Stimulated activated CD4-positive, alpha-beta T cell treated with anti-CD3 and anti-CD28 coated beads, TNF-alpha, amount 100 ng/mL, for 4 hours (primary cell): ENCODE measurements at regions not wholly inside any gene's neighbourhood (a gene's known extent, or its start where the extent isn't known, plus 50 kb on each side); places are given as distances from the start of the nearest gene placed in this dataset.
"Not testable (repeated sequence)": the region's sequence is repeated elsewhere in the genome, so short reads cannot be mapped to it uniquely, and the experiment has no call there.

Source experiments
- DNase-seq, 3 experiments: peaks; one replicate each; pipeline ENCODE4 v3.0.0-alpha.2; 2020; ENCODE audit warnings: low read depth in 3 of 3

DNA sequence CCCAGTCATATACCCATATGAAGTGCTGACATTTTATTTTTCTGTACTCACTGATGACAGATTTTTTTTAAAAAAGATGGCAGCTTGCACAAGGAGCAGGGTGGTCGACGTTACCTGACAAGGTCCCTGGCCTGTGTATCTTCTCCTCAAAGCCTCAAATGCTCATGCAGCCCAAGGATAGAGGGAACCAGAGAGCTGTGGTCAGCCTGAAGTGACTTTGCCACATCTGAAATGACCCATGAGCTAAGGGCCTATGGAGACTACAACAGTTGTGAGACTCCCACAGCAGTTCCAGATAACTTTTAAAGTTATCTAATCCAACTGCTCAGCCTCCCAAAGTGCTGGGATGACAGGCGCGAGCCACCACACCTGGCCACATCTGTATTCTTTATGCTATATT lies 131.1 kb downstream of the GLUL start:
- DNase-seq = no peak

DNA sequence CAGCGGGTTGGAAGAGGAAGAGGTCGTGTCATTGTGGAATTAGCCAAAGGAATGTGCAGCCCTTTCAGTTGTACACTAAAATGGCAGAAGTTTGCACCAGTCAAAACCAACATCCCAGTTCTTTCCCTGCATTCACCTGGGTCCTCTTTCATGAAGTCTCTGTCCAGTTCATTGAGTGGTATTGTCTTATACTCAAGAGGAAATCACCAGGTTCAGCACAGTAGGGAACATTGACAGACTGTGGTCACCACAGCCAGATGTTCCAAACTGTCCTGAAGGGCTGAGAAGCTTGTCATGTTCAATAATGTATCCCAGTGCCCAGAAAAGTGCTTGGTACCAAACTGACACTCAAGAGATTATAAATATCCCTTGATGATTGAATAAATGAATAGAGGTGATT lies 131.6 kb downstream of the GLUL start:
- no peak for DNase-seq

DNA sequence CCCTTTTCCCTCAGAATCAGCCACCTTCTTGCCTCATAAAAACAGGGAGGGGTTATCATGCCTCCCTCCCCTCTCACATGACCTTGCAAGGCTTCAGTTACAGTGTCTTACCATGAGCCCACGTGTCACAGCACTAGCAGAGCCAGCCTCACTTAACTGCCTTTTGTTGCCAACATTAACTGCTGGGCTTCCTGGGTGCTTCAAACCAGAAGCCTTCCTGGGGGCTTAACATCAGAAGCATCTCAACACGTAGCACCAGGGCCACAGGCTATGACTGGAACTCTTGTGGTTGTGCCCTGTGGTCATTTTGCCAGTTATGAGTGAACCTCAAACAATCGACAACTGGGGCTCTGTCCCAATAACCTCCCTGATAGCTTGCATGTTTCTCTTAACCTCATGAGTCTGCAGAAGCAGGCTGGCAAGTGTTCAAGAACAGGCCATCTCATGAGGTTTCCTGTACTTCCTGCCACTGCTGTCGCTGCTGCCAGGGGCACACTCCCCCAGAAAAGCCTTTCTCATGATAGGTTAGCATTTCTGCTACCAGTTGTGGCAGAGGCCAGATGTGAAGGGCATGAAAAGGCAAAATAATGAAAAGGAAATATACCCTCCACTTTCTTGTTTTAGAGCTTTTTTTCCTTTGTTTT lies 132.2 kb downstream of the GLUL start:
- DNase-seq = peak in 2 of 3 experiments; percentile 5

DNA sequence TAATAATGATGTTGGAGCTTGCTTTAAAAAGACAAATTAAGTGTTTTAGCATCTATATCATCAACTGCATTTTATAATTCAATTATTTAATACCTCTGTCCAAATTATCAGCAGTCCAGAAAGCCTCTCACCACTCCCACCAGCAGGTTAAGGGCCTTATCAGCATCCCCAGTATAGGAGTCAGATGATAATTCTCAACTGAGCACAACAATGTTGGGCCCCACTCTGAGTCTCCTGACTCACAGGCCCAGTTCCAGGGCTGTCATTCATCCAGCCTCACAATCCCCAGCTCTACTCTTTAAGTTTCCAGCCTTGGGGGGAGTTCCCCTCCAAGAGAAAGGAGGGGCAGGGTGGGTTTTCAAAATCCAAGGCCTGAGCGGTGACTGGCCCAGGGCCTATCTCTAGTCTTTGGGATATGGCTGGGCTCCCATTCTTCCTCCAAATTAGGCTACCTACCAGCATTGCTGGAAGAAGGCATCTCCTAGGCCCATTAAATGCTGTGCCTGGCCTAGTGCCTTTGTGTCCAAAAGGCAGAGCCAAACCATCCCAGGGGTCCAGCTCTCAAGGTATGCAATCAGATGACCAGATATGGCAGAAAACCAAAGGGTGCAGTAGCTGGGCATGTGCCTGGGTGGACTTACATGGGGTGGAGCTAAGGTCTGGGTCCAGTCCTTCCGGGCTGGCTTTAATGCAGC lies 134.1 kb downstream of the GLUL start:
- DNase-seq = no peak

DNA sequence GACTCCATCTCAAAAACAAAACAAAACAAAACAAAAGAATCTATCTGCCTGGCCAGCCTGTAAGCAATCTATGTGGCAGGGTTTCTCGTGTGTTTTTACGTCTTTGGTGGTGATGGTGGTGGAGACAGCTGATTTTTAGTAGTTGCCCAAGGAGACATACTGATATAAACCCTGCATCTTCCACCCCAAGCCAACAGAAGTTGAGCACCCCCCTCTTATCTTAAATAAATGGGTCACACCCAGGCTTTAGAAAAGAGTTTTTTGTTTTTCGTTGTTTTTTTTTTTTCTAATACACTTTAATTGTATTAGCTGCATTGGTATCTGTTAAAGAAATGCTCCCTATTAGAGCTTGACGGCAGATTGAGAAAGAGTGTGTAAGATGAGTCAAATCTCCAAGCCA lies 134.7 kb downstream of the GLUL start:
- no peak for DNase-seq

DNA sequence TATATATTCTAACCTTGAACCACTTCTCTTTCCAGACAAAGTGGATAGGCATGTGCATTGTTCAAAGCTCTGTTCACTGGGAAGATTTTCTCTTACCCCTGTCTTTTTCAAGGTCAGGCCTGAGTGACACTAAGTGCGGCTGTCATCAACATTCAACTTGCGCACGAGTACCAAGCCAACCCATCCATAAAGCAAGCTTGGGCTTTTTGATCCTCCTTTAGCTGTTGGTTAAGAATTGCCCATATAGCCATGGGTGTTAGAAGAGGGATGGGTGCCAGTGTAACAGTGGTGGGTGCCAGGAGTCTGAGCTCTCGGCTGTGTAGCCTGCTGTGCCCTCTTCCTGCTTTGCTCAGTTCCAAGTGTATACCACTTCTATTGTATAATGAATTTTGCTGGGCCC lies 136.1 kb downstream of the GLUL start:
- DNase-seq = no peak

DNA sequence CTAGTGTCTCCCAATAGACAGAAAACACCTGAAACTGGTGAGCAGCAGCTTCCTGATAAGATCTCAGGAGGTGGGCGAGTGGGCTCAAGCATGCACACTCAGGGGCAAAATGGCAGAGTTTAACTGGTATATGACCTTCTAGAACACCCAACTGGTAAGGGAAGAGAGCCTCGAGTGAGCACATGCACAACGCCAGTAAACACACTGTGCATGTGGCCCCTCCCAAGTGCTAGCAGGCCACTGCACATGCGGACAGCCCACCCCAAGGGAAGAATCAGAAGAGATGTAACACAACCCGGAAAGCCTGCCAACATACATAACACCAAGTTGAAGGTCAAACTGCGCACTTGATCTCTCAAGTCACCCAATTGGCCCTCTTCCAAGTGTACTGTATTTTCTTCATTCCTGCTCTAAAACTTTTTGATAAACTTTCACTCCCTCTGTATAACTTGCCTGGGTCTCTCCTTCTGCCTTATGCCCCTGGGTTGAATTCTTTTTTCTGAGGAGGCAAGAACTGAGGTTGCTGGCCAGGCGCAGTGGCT lies 138.2 kb downstream of the GLUL start:
- no peak for DNase-seq

DNA sequence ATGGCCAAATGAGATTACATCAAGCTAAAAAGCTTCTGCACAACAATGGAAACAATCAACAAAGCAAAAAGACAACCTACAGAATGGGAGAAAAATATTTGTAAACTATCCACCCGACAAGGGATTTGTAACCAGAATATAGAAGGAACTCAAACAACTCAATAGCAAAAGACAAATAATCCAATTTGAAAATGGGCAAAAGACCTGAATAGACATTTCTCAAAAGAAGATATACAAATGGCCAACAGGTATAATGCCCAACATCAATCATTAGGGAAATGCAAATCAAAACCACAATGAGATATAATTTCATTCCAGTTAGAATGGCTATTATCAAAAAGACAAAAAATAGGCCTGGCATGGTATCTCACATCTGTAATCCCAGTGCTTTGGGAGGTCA lies 140.0 kb downstream of the GLUL start:
- DNase-seq = no peak

DNA sequence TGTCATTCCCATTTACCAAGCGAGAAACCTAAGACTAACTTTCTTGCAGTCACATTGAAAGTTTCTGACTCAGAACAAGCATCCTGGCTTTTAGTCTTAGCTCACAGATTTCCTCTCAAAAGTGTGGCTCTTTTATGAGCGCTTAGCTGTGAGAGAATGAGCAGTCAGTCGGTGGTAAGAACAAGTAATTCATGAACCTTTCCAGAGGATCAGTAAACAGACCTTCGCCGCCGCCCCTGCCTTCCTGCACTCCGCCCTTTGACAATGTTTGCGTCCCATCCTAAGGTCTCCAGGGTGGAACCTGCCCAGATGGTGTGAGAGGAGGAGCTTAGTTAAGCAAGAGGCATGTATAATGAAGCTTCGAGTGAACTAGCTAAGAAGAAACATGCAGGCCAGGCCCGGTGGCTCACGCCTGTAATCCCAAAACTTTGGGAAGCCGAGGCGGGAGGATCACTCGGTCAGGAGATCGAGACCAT lies 142.4 kb downstream of the GLUL start:
- no peak for DNase-seq

DNA sequence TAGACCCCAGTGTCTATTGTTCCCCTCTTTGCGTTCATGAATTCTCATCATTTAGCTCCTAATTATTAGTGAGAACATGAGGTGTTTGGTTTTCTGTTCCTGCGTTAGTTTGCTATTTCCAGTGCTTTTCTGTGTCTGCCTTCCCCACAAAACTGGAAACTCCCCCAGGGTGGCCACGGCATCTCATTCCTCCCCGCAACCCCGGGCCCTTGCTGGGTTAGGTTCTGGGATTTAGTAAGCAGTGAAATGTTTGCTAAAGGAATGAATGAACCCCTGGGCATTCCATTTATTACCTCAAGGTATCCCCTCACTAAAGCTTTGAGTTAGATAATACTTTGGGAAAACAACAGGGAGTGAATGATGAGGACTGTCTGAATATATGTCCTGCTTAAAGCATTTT lies 142.9 kb downstream of the GLUL start:
- no peak for DNase-seq

DNA sequence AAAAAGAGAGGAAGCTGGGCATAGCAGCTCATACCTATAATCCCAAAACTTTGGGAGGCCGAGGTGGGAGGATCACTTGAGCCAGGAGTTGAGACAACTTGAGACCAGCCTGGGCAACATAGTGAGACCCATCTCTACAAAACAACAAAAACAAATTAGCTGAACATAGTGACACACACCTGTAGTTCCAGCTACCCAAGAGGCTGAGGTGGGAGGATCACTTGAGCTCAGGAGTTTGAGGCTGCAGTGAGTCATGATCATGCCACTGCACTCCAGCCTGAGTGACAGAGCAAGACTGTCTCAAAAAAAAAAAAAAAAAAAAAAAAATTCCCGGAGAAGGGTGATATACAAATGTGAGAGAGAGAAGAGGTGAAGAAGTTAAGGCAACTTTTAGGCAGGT lies 143.8 kb downstream of the GLUL start:
- DNase-seq = not testable (repeated sequence)

DNA sequence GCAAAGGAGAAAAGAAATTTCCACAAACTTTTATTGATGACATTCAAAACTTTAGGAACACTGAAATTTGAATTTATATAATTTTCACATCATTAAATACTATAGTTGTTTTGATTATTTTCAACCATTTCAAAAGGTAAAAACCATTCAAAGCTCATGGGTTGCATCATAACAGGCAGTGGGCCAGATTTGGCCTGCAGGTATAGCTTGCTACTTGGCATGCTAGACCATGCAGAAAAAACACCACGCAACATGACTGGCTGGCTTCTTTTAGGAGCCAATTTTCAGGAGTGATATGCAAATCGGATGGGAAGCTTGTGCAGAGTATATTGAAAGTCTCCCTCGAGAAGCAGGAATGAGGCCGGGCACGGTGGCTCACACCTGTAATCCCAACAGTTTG lies 144.8 kb downstream of the GLUL start:
- no peak for DNase-seq

DNA sequence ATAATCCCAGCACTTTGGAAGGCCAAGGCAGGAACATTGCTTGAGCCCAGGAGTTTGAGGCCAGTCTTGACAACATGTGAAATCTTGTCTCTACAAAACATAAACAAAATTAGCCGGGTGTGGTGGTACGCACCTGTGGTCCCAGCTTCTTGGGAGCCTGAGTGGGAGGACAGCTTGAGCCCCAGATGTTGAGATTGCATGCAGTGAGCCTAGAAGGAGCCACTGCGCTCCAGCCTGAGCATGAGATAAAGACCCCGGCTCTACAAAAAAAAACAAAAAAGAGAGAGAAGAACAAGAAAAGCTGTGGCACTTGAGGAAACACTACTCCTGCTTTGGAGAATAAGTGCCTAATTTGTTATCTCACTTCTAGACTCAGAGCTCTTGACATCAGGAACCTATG lies 146.6 kb downstream of the GLUL start:
- DNase-seq = no peak

DNA sequence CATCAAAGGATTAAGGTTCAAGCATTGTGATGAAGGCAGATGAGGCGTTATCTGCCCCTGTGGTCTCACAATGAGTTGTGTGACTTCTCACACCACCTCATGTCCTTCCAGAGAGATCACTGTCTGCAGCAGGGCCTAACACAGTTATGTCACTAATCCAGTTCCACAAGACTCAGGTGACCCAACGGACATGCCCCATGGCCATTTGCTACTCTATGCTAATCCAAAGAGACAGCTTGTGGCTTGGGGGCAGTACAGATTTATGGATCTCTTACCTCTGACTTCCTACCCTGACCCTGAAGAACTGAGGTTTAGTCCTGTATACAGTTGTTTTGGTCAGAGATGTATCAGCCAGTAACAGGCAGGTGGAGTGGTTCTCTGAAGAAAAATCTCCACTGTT lies 147.1 kb downstream of the GLUL start:
- no peak for DNase-seq

DNA sequence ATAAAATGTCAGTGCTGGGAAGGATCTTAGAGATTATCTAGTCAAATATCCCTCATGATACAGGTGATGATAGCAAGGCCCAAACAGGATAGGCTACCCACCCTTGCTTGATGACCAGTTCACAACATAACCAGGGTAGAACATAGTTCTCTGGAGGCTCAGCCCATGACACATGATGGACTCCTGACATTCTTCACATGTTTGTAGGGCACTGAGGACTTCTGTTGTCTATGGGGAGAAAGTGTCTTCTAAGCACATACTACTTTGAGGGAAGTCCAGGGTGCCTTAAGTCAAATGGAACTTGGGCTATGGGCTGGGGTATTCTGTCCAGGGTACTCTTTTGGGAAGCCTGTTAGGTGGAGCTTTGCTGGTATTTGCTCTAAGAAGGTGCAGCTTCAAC lies 148.9 kb downstream of the GLUL start:
- DNase-seq = no peak

DNA sequence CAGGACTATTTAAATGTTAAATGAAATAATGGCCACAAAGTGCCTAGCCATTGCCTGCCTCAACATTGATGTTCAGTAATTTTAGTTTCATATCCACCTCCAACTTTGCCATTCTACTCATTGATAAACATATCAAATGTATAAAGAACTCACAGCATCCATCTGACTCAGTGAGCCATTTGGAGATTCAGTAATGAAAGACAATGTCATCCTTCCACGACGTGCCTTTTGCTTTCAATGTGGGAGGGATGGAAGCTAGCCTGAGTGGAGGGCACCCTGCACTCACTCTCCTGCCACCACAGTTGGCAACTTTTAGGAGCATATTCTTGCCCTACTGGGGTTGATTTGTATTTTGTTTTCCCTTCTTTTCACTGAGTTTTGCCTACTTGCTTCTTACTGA lies 151.5 kb downstream of the GLUL start:
- DNase-seq = no peak

DNA sequence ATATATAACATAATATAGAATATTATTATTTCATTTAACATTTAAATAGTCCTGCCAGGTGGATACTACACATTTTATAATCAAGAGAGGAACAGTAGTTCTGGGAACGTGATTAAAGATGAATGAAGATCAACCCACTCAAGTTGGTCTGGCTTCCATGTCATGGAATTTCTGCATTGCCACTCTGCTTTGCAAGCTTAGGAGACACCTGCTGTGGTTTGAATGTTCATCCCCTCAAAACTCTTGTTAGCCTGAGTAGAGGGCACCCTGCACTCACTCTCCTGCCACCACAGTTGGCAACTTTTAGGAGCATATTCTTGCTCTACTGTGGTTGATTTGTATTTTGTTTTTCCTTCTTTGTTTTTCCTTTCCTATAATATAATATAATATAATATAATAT lies 153.2 kb downstream of the GLUL start:
- DNase-seq = no peak

DNA sequence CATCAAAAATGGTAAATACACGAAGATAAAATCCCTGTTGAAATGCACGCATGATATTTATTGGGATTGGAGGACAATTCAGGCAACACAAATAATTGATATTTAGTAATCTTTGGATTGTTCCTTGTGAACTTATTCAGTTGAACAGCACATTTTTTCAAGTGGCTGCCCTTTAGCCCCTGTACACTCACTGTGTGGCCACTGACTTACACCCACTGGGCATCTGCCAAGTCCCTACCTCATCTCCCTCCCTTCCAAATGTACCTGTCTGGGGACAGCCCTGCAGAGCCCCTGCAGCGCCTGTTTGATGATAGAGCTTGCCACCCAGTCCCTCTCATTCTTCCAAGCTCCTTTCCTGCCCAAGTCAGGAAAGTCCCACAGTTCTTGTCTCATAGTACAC lies 154.3 kb downstream of the GLUL start:
- DNase-seq = no peak

DNA sequence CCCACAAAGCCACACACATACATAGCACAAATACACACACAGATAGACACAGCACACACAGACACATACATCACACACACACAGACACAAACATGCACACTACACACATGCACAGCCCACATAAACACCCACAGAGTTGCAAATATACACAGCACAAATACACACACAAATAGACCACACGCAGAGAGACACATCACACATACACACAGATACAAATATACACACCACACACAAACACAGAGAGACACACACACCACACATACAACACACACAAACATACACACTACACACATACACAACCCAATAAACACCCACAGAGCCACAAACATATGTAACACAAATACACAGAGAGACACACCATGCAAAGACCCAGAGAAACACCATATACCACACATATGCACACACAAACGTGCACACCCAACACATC lies 154.9 kb downstream of the GLUL start:
- no peak for DNase-seq

DNA sequence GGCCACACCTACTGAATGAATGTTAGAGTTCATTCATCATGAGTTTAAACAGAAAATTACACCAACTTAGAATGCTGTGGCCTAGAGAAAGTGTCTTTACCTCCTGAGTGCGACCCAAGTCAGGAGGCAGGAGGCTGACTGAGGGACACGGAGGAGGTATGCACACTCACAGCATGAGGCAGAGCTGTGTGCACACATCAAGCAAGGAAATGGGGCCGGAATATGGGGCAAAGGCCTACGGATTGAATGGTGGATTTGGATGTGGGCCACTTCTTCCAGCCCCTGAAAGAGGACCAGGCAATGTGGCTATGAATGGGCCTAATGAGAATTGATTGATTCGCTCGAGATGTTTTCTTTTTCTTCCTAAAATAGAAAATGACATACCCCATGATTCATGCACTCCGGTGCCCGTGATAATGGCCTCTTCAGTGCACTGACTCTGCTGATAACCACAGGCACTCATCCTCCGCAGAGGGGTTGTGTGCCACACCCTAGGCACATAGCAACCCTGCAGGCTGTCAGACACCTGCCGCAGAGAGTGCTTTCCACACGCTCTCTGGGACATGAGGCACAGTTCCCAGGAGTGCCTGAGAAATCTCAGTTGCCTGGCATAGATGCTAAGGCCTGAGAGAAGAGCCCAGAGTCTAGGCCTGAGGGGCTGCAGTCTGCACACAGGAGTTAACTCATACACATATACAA lies 155.5 kb downstream of the GLUL start:
- DNase-seq = no peak

DNA sequence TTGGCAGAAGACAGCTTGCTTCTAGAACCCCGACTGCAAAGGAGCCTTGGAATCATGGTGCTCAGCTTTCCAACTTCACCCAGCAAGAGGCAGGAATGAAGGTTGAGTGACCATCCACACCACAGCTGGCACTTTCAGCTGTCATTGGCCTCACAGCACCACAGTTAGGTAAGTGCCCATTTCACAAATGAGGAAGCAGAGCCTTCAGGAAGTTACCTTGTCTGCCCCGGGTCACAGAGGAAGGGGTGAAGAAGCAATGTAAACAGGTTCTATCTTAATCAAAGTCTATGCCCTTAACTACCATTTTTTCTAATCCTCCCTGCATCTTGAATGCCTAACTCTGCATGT lies 156.0 kb downstream of the GLUL start:
- no peak for DNase-seq

DNA sequence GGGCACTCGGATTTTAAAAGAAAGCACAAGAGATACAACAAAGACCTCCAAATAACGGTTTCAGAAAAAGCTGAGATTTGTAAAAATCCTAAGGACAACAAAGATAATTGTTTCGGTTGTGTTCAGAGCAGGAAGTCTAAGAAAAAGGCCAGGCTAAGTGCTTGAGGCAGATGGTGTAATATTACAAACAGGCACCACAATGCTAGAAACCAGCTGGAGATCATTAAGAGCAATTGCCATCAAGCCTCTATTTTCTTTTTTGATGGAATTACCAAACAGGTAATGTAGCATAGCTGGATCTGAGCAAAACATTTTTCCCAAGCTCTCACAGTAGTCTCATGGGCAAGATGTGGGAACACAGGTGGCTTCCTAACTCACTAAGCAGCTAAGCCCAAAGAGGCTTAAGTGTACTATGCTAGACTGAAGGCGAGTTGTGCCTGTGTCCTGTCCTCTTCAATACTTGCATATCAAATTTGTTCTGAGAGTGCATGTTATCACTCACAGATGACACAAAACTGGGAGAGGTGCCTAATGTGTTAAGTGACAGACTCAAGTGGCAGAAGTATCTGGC lies 161.6 kb downstream of the GLUL start:
- no peak for DNase-seq

DNA sequence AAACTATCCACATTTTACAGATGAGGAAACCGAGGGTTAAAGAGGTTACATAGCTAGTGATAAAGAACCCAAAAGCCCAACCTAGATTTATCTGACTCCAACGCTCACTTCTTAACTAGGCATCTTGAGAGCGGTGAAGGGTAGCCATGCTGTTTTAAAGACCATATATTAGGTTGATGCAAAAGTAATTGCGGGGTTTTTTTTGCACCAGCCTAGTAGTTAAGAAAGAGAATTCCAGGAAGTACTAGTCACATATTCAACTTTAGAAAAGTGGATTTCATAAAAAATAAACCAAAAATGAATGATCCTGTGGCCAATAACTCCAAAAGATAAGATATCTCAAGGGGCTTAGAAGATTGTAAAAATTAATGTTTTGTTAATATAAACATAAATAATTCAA lies 162.1 kb downstream of the GLUL start:
- no peak for DNase-seq
